ACC112 (cell line): ENCODE measurements at regions not wholly inside any gene's neighbourhood (a gene's known extent, or its start where the extent isn't known, plus 50 kb on each side); places are given as distances from the start of the nearest gene placed in this dataset.

Experiments used
- H2AFZ ChIP-seq: fragments of 200-600 bp; sonication (generic); one replicate; pipeline ENCODE4 v1.6.0; 2017; ENCODE audit warnings: antibody characterized with exemption, low read length; ENCODE audit not compliant: unreplicated experiment
- H3K27ac ChIP-seq: fragments of 200-600 bp; sonication (generic); 2 replicates; pipeline ENCODE4 v1.5.1; 2014; ENCODE audit warnings: low read depth, mild to moderate bottlenecking, antibody characterized with exemption, low read length, moderate library complexity
- H3K27me3 ChIP-seq: fragments of 200-600 bp; sonication (generic); 2 replicates; pipeline ENCODE4 v1.6.1; 2014; ENCODE audit warnings: mild to moderate bottlenecking, antibody characterized with exemption, low read length, moderate library complexity, mixed read lengths; ENCODE audit not compliant: insufficient read depth
- H3K36me3 ChIP-seq: fragments of 200-600 bp; sonication (generic); 2 replicates; pipeline ENCODE4 v1.6.1; 2016; ENCODE audit warnings: mild to moderate bottlenecking, antibody characterized with exemption, low read length, moderate library complexity, mixed read lengths; ENCODE audit not compliant: insufficient read depth
- H3K4me1 ChIP-seq: fragments of 200-600 bp; sonication (generic); one replicate; pipeline ENCODE4 v1.6.1; 2016; ENCODE audit warnings: low read length, mixed read lengths; ENCODE audit not compliant: insufficient read depth, unreplicated experiment, control insufficient read depth
- H3K4me3 ChIP-seq: fragments of 200-600 bp; sonication (generic); 2 replicates; pipeline ENCODE4 v1.5.1; 2014; ENCODE audit warnings: mild to moderate bottlenecking, low read depth, low read length
- H3K79me2 ChIP-seq: fragments of 200-600 bp; sonication (generic); one replicate; pipeline ENCODE4 v1.6.0; 2016; ENCODE audit warnings: low read length; ENCODE audit not compliant: control insufficient read depth, unreplicated experiment, insufficient read depth

DNA sequence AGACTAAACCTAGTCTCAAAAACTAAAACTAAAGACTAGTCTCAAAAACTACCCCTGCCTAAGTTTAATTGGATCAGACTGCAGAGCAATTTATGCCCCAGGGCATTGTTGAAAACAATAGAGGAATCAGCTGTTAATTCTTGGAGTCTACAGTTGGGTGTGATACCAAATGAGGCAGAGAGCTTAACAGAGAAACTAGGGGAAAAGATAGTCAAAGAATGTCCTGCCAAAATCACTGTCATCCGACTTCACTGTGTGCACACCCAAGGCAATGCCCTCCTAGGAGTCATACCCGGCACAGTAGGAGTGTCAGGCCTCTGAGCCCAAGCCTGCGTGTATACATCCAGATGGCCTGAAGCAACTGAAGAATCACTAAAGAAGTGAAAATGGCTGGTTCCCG lies 90.5 kb upstream of the TOMM7 start:
- no peak overlapping the region for H3K4me3 ChIP-seq
- H3K36me3 ChIP-seq, result no peaks in the 10 kb centered on the region
- H3K27me3 ChIP-seq, result no peaks in the 10 kb centered on the region
- H3K4me1 ChIP-seq, result no peaks in the 10 kb centered on the region
- no peaks in the 10 kb centered on the region for H3K79me2 ChIP-seq
- no peak overlapping the region for H3K27ac ChIP-seq
- H2AFZ ChIP-seq, result no peak overlapping the region

DNA sequence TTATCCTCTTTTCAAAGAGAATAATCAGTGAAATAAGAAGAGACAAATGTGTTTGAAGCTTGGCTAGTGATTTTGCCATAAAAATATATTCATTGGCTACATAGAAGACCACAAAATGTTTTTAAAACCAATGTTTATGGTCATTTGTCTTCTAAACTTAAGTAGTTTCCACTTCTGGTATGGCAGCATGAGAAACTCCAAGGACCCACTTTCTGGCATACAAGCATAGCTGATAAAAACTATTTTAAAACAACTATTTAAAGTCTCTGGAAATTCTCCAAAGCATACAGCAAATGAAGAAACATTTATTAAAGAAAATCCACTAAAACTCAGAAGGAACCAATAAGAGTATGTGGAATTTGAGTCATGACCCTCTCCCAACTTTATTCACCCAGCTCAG lies 89.2 kb upstream of the TOMM7 start:
- Histone ChIP-seq H2AFZ (no peak overlapping the region), H3K4me3 (no peak overlapping the region), H3K4me1 (no peaks in the 10 kb centered on the region), H3K36me3 (no peaks in the 10 kb centered on the region), H3K27ac (no peak overlapping the region), H3K27me3 (no peaks in the 10 kb centered on the region), H3K79me2 (no peaks in the 10 kb centered on the region)

DNA sequence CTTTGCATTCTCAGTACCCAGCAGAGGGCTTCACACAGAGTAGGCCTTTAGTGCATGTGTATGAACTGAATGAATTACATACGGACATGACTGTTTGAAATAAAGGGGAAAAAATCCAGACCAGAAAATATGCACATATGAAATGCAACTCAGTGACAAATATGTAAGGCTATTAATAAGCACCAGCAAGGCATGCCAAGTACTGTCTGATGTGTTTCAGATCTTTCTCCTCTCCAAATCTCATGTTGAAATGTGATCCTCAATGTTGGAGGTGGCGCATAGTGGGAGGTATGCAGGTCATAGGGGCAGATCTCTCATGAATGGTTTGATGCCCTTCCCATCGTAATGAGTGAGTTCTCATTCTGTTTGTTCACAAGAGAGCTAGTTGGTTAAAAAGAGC lies 87.3 kb upstream of the TOMM7 start:
- Histone ChIP-seq H3K79me2 (no peaks in the 10 kb centered on the region), H2AFZ (no peak overlapping the region), H3K27ac (no peak overlapping the region), H3K4me1 (no peaks in the 10 kb centered on the region), H3K27me3 (no peaks in the 10 kb centered on the region), H3K36me3 (no peaks in the 10 kb centered on the region), H3K4me3 (no peak overlapping the region)

- no peaks in the 10 kb centered on the region for H3K4me1 ChIP-seq
- no peak overlapping the region for H3K27ac ChIP-seq
- no peaks in the 10 kb centered on the region for H3K27me3 ChIP-seq
- H2AFZ ChIP-seq, result no peak overlapping the region
- no peaks in the 10 kb centered on the region for H3K79me2 ChIP-seq
- no peak overlapping the region for H3K4me3 ChIP-seq
- H3K36me3 ChIP-seq, result no peaks in the 10 kb centered on the region
Observed at GRCh38 chr7:22907805-22908204, 85.2 kb upstream of the TOMM7 start.

- H3K27me3 ChIP-seq, result no peaks in the 10 kb centered on the region
- H3K4me1 ChIP-seq, result no peaks in the 10 kb centered on the region
- no peaks in the 10 kb centered on the region for H3K79me2 ChIP-seq
- H3K27ac ChIP-seq, result no peak overlapping the region
- no peaks in the 10 kb centered on the region for H3K36me3 ChIP-seq
- no peak overlapping the region for H3K4me3 ChIP-seq
- H2AFZ ChIP-seq, result no peak overlapping the region
Observed at GRCh38 chr7:22900784-22901183, 78.1 kb upstream of the TOMM7 start.

DNA sequence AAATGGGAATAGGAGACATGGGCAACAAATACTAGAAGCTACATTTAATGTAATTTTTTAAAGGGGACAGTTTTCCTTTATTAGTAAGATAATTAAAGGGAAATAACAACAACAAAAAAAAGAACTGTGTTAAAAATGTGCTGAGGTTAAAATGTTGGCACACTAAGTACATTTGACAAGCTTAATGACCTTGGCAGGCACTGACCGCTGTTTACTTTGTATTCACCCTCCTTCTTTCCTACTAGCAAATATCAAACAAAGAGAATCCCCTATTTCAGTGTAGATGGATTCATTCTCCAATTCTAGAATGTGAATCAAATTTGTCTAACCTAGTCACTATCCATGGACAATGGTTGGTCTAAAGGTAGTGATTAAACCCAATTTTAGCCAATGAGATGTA lies 77.5 kb upstream of the TOMM7 start:
- no peaks in the 10 kb centered on the region for H3K4me1 ChIP-seq
- H3K27ac ChIP-seq, result no peak overlapping the region
- H3K79me2 ChIP-seq, result no peaks in the 10 kb centered on the region
- H3K4me3 ChIP-seq, result no peak overlapping the region
- H3K36me3 ChIP-seq, result no peaks in the 10 kb centered on the region
- H3K27me3 ChIP-seq, result no peaks in the 10 kb centered on the region
- H2AFZ ChIP-seq, result no peak overlapping the region

DNA sequence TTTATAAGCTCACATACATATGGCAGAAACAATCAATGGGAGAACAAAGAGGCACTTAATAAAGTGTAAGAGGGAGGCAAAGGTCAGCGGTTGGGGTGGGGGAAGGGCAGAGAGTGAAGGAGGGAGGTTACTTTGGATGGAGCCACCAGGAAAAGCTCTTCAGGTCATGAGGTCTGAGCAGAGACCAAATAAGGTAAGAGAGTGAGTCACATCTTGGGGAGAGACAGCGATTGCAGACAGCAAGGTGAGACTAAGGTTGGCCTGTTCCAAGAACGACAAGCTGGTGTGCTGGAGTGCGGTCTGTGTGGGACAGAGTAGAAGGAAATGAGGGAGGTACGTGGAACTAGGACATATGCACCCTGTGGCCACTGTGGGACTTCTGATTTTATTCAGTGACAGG lies 74.3 kb upstream of the TOMM7 start:
- Histone ChIP-seq H3K36me3 (no peaks in the 10 kb centered on the region), H3K79me2 (no peaks in the 10 kb centered on the region), H3K27ac (no peak overlapping the region), H3K27me3 (no peaks in the 10 kb centered on the region), H3K4me1 (no peaks in the 10 kb centered on the region), H3K4me3 (no peak overlapping the region), H2AFZ (no peak overlapping the region)

DNA sequence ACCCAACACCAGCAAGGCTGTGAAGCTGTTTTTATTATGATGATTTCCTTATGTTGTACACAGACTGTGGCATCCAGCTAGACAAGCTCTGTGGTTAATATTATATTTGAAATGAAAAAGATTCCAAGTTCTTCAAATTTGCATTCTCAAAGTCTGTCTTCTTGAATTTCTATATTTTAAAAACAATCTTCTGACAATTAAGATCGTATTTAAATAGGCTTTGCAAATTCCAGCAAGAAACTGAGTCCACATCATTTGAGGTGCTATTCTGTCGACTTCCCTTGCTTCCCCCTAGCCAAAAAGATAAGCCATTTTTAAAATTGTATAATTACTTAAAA lies 73.1 kb upstream of the TOMM7 start:
- H3K36me3 ChIP-seq, result no peaks in the 10 kb centered on the region
- H3K4me3 ChIP-seq, result no peak overlapping the region
- H3K27me3 ChIP-seq, result no peaks in the 10 kb centered on the region

GRCh38 chr7:22895140-22895827 lies 72.6 kb upstream of the TOMM7 start:
- no peaks in the 10 kb centered on the region for H3K79me2 ChIP-seq
- H3K4me1 ChIP-seq, result no peaks in the 10 kb centered on the region
- no peaks in the 10 kb centered on the region for H3K36me3 ChIP-seq
- H2AFZ ChIP-seq, result no peak overlapping the region
- no peak overlapping the region for H3K4me3 ChIP-seq
- no peaks in the 10 kb centered on the region for H3K27me3 ChIP-seq
- no peak overlapping the region for H3K27ac ChIP-seq

More for the DNA sequence above, 73.1 kb upstream of the TOMM7 start:
- Histone ChIP-seq H3K27ac (no peak overlapping the region), H3K79me2 (no peaks in the 10 kb centered on the region), H3K4me1 (no peaks in the 10 kb centered on the region), H2AFZ (no peak overlapping the region)

- Histone ChIP-seq H2AFZ (no peak overlapping the region), H3K36me3 (no peaks in the 10 kb centered on the region), H3K79me2 (no peaks in the 10 kb centered on the region), H3K27ac (no peak overlapping the region), H3K27me3 (no peaks in the 10 kb centered on the region), H3K4me1 (no peaks in the 10 kb centered on the region), H3K4me3 (no peak overlapping the region)
Observed at GRCh38 chr7:22894546-22894945, 71.9 kb upstream of the TOMM7 start.

- H3K27me3 ChIP-seq, result no peaks in the 10 kb centered on the region
Observed at GRCh38 chr7:22890773-22891172, 68.1 kb upstream of the TOMM7 start.

More at GRCh38 chr7:22890773-22891172, 68.1 kb upstream of the TOMM7 start:
- H3K27ac ChIP-seq, result no peak overlapping the region
- H3K79me2 ChIP-seq, result no peaks in the 10 kb centered on the region
- no peaks in the 10 kb centered on the region for H3K36me3 ChIP-seq
- no peak overlapping the region for H2AFZ ChIP-seq
- H3K4me3 ChIP-seq, result no peak overlapping the region
- peaks cover 4% of the 10 kb centered on the region for H3K4me1 ChIP-seq
